Activated CD8-positive, alpha-beta memory T cell treated with anti-CD3 and anti-CD28 coated beads, Interleukin-2, amount 50 U/mL, for 4 hours (primary cell): ENCODE measurements at regions not wholly inside any gene's neighbourhood (a gene's known extent, or its start where the extent isn't known, plus 50 kb on each side); places are given as distances from the start of the nearest gene placed in this dataset.
"Not testable (repeated sequence)": the region's sequence is repeated elsewhere in the genome, so short reads cannot be mapped to it uniquely, and the experiment has no call there.

ENCODE experiments used
- DNase-seq: peaks from one replicate; pipeline ENCODE4 v3.0.0-alpha.2; 2020

DNA sequence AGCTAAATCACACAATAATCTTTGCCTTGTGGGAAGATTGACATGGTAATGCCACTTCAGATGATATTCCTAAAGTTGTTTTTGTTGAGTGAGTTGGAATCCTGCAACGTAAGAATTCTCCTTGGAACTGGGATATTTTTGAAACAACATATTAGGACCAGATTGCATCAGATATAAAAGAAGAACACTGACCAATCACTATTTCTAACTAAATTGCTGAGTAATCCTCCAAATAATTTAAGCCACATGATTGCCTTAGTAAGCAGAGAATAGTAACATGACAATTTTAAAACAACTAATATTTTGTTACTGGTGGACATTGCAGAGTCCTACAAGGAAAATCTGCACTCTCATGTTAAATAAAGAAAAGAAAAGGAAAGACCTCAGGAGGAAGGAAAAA, 353.9 kb upstream of the LMCD1 start:
- no peak for DNase-seq

GRCh38 chr3:8152821-8153418, 348.7 kb upstream of the LMCD1 start:
- DNase-seq = no peak

- DNase-seq = no peak
Measured at GRCh38 chr3:8153800-8154199, 347.8 kb upstream of the LMCD1 start.

DNA sequence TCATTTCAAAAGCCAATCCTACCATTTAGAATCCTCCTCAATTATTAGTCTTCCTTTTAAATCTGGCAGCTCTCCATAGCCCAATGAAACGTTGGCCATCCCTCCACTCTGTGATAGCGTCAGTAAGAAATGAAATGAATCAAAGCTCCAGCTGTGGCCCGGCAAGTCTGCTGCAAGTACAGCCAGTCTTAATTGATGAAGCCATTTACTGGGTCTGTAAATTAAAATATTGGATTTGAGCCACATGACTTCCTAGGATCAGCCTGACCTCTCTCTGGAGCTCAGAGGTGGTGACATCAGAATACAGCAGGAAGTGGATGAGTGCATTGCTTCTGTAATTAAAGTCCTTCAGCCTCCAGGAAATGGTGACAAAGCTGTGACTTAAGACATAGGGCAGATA, 347.0 kb upstream of the LMCD1 start:
- DNase-seq = no peak

DNA sequence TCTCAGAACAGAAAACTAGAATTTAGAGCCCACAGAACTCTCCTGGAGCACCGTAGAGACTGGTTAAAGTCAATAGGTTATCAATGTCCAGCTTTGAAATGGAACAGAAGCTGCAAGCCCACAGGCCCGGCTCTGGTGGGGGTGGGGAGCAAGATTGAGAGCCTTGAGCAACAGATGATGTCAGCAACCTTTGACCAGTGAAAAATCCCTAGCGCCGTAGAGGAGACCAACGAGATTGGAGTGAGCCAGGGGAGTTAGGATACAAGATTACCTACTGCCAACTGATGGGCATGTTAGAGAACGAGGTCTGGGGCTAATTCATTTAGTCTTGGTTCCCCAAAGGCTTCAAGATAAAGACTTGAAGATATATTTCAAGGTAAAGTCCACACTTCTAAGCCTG, 345.5 kb upstream of the LMCD1 start:
- DNase-seq = no peak

- no peak for DNase-seq
Measured at GRCh38 chr3:8156831-8157230, 344.8 kb upstream of the LMCD1 start.

DNA sequence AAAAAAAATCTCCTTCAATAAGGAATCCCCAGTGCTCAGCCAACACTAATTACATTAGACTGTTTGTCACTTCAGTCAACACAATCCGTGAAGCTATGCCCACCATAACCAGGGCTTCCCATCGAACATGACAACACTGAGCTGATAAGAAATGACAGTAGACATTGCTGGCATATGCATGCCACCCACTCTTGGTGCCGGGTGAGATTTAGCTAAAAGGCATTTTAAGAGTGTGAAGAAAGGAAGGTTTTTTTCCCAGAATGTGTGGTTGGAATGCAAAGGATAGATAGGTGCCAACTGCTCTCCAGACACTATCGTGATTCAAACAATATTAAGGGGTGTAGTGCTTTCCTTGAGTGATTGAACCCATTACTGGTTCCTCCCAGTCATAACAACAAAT, 344.0 kb upstream of the LMCD1 start:
- no peak for DNase-seq

DNA sequence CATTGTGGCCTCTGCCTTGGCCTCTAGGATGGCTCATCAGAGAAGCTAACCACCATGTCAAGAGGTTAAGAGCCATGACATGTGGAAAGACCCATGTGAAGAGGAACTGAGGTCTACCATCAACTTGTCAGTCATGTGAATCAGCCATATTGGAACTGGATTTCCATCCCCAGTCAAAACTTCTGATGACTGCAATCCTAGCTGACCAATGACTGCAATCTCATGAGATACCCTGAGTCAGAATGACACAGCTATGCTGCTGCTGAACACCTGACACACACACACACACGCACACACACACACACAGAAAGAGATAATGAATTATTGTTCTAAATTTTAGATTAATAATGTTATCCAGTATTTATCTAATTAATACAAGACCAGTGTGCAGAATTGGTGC, 337.5 kb upstream of the LMCD1 start:
- no peak for DNase-seq

DNA sequence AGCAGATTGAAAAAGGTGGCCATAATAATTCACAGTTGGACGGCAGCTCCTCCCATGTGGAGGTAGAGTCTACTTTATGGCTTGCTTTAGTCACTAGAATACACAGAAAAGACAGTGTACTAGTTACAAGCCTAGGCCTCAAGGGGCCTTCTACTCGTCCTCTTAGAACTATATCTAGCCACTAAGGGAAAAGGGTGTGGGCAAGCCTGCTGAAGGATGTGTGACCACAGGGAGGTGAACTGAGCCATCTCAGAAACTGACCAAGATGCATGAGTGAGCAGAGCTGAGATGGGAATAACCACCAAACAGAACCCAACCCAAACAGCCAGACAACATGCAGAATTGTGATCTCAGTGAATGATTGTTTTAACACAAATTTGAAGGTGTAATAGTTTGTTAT, 335.6 kb upstream of the LMCD1 start:
- DNase-seq = no peak

DNA sequence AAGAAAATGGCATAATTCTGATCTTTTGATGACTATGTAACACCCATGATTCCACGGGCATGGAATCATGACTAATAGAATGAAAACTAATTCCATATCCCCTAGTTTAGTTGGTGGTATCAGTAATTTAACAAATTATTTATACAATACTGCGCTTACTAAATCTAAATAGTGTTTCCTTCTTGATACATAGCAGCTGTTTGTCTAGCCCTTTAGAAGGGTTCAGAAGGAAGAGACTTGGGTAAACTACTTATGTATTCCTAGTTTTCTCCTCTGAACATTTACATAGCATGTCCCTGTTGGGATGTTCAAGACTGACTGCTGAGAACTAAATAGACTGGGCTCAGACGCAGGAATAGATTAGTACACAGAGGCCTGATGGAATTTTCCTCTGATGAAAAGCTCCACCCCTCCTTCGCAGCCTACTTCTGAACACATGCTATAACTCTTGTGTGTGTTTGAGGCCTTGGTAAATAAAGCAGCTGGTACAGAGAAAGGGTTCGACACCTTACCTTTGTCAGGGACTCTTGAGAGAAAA, 330.6 kb upstream of the LMCD1 start:
- DNase-seq = no peak

GRCh38 chr3:8173892-8174291, 327.7 kb upstream of the LMCD1 start:
- DNase-seq = no peak

DNA sequence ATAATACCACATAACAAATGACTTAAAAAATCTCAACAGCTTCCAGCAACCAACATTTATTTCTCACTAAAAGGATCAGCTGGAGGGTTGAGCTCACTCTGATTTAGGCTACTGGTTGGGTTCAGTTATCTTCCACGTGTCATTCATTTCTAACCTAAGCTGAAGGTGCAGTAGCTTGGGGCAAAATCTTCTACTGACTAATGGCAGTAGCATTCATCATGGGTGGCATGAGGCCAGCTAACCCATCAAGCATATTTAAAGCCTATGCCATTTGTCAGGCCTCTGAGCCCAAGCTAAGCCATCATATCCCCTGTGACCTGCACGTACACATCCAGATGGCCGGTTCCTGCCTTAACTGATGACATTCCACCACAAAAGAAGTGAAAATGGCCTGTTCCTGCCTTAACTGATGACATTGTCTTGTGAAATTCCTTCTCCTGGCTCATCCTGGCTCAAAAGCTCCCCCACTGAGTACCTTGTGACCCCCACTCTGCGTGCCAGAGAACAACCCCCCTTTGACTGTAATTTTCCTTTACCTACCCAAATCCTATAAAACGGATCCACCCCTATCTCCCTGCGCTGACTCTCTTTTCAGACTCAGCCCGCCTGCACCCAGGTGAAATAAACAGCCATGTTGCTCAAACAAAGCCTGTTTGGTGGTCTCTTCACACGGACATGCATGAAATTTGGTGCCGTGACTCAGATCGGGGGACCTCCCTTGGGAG, 324.7 kb upstream of the LMCD1 start:
- not testable (repeated sequence) for DNase-seq

GRCh38 chr3:8178516-8178915, 323.1 kb upstream of the LMCD1 start:
- not testable (repeated sequence) for DNase-seq

DNA sequence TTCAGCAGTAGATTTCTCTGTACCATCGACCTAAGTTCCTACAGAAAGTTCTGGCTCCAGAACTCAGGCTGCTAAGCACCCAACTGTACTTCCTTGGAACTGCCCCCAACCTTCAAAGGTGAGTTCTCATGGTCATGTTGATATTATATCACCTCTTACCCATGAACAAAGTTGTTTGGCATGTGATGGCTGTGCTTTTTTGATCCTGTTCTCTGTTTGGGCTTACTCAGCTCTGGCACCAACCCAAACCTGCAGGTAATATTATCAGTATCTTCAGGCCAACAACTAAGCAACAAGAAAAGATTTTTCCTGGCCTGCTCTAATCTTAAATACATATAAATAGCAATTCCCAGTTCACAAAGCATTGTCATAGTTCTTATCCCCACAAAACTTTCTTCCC, 318.7 kb upstream of the LMCD1 start:
- no peak for DNase-seq

GRCh38 chr3:8183627-8184026, 318.0 kb upstream of the LMCD1 start:
- DNase-seq = no peak

GRCh38 chr3:8186213-8186612, 315.4 kb upstream of the LMCD1 start:
- no peak for DNase-seq

DNA sequence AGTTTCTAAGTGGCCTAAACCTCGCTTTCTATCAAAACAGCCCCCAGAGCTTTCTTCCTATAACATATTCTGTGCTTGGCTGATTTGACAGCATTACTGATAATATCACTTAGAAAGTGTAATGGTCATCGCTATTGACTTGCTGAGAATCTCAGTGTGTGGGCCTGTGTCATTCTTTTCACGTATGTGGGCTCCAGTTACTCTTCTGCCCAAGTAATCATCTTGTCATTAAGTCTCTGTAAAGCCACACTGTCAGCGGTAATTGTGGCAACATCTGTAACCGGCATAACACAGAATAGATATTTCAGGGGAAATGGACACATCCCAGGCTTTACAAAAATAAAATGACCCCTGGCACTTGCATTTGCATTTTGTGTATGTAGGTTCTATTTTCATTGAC, 313.6 kb upstream of the LMCD1 start:
- no peak for DNase-seq

DNA sequence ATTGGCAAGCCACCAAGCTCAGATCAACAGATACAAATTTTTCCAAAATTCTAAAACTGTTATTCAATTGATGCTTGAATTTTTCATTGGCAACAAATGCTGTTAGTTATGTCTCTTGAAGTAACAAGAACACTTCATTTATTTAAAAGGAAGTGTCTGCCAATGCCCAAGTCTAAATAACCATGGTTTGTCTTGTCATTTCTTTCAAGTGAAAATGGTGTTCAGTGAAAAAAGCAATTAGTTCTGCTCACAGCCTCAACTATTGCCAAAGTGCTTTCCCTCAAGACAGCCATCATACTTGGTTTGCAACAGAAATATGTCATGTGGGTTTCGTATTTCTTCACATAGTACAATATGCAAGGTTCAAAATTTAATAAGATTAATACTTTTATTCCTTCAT, 312.6 kb upstream of the LMCD1 start:
- no peak for DNase-seq

GRCh38 chr3:8191406-8191805, 310.2 kb upstream of the LMCD1 start:
- DNase-seq = no peak

- no peak for DNase-seq
Measured at GRCh38 chr3:8197384-8197783, 304.2 kb upstream of the LMCD1 start.

DNA sequence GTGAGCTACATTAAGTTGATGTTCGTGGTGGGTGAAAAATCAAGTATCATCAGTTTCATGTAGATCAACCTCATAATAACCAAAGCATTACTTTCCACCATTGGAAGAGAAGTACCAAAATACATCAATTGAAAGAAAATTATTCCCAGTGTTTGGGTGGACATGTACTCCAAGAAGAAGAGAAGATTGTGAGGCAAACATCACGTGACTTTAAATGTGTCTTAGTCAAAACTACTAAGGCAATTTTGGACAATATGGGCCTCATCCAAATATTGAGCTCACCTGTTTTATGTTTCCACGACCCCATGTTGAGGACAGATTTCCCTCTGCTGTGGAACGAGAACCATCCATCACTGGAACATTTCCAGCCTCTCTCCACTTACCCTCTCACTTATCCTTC, 303.0 kb upstream of the LMCD1 start:
- no peak for DNase-seq

GRCh38 chr3:8200996-8201395, 300.6 kb upstream of the LMCD1 start:
- DNase-seq = no peak

- no peak for DNase-seq
Measured at GRCh38 chr3:8201886-8202285, 299.7 kb upstream of the LMCD1 start.

DNA sequence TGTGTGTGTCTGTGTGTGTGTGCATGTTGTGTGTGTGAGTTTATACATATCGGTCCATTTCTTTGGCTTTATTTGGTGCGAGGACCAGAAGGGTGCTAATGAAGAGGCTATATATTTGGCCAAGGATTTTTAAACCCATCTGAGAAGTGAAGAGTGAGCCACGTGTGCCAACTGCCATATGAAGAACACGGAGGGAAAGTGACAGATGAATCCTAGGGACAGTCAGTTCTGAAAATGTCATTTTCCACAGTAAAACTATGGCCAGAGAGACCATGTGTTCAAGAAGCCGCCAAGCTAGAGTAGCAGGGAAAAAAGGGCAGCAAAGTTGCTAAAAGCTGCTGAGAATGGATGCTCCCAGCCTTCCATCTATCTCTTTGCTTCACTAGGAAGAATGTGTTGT, 297.3 kb upstream of the LMCD1 start:
- DNase-seq = no peak
